GM21528 (cell line): ENCODE measurements at regions not wholly inside any gene's neighbourhood (a gene's known extent, or its start where the extent isn't known, plus 50 kb on each side); places are given as distances from the start of the nearest gene placed in this dataset.
"Not testable (repeated sequence)": the region's sequence is repeated elsewhere in the genome, so short reads cannot be mapped to it uniquely, and the experiment has no call there.

Experiments used
- ATAC-seq: cut with Tn5 transposase; IDR thresholded peaks from one replicate; pipeline ENCODE4 v1.9.1; 2021; ENCODE audit warnings: mild to moderate bottlenecking, moderate library complexity; ENCODE audit not compliant: unreplicated experiment, low FRiP score

DNA sequence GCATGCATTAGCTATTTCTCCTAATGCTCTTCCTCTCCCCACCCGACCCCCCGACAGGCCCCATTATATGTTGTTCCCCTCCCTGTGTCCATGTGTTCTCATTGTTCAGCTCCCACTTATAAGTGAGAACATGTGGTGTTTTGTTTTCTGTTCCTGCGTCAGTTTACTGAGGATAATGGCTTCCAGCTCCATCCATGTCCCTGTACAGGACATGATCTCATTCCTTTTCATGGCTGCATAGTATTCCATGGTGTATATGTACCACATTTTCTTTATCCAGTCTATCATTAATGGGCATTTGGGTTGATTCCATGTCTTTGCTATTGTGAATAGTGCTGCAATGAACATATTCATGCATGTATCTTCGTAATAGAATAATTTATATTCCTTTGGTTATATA lies 116.1 kb upstream of the PREP start:
- not testable (repeated sequence) for ATAC-seq

GRCh38 chr6:105515054-105515453 lies 112.2 kb upstream of the PREP start:
- ATAC-seq = no peak

- ATAC-seq = no peak
These were observed 111.4 kb upstream of the PREP start for GRCh38 chr6:105514306-105514705.

DNA sequence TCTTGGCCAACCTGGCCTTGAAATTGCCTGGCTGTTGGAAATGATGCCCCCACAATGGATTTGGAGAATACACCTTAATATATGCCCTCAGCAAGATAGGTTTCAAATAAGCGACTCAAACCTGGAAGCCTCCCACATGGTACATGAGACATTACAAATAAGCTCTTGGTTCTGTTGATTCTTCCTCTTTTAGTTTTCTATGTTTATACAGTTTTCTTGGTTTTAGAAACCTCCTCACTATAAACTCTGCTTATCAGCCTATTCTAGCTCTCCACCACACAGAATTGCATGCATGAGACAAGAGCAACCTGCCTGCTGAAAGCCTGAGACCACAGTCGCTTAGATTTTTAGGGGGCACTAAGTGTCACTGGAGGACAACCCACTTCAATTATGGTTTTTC lies 108.8 kb upstream of the PREP start:
- ATAC-seq = no peak

- ATAC-seq = no peak
These were observed 107.9 kb upstream of the PREP start for GRCh38 chr6:105510746-105511145.

- no peak for ATAC-seq
These were observed 106.8 kb upstream of the PREP start for GRCh38 chr6:105509506-105510331.

GRCh38 chr6:105507811-105508210 lies 104.9 kb upstream of the PREP start:
- ATAC-seq = no peak

DNA sequence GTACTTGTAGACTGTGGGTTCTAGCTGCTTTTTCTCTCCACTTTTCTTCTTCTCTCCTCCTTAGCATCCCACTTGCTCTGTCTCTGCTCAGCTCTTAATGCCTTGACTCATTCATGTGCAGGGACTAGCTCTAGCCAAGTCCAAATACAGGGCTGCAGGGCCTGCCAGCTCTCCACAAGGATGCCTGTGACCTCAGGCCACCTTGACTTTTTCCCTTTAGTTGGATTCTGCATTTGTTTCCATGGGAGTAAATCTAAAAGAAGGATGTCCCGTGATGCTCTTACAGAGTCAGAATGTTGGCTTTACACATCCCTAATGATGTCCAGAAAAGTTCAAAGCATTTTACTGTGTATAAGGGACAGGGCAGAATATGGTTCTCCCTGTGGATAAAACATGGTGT lies 101.8 kb upstream of the PREP start:
- no peak for ATAC-seq

DNA sequence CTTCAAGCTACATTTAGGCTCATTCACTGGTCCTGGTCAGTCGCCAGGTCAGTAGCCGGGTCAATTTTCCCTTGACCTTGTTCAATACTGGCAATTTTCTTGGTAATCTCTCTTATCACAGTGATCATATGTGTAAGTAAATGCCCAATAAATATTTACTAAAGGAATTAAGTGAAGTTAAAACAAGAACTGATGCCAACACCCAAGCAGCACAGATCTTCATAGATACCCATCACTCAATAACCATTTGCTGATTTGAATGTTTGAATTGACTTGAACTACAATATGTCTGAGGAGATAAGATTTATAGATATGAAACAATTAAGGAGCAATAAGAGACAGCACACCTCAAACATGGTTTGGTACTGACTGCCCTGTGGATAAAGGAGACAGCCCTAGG lies 100.8 kb upstream of the PREP start:
- ATAC-seq = no peak

DNA sequence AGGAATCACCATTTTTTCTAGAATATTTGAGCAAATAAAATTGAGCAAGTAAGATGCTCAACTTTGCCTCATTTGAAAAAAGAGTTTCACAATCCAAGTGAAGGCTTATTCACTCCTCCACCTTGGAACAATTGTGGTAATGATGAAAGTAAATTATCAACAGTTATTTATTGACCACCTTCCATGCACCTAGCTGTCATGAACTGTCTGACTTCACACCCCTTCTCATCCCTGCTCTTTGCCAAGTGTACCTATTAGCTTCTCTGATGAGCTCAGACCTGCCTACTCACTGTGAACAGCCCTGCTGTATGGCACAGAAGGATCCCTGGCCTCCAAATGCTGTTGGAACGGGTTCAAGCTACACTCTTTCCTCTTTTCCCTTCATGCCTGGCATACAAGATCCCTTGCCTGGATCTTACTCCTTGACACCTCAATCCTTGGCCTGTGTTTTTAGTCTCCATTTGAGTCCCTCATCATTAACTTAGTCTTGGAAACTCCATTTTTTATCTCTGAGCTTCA lies 99.0 kb upstream of the PREP start:
- ATAC-seq = no peak

DNA sequence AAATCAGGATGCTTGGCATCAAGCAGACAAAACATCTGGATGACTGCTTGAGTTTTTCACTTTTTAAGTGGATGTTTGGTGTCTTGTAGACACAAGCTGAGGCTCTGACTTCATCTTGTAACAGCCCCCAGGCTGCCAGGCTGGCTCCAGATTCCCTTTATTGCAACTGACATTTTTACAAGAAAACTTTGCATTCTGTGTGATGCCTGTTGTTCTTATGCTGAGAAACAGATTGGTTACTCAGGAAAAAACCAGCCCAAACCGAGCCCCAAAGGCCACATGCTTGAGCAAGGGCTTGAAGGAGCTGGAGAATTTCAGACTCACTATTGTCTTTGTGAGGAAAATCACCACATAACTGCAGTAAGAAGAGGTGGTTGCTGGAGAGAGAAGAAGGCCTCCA lies 98.4 kb upstream of the PREP start:
- no peak for ATAC-seq

- no peak for ATAC-seq
These were observed 97.8 kb upstream of the PREP start for GRCh38 chr6:105500693-105501092.

DNA sequence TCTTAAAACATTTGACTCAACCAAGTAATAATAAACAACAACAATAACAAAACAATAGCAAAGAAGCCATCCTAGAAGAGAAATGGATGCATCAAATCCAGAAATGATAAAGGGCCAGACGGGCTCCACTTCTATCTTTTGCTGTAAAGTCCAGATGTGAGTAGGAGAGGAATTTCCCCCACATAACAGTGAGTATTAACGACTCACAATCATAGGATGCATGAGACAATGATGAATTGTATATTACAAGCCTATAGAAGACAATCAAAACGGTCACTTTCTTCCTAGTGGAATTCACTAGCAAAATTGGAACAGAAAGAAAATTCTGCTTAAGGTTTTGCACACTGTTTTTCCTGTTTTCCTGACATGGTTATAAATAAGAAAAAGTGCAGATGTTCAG lies 97.0 kb upstream of the PREP start:
- no peak for ATAC-seq

- ATAC-seq = no peak
These were observed 96.4 kb upstream of the PREP start for GRCh38 chr6:105499136-105499870.

DNA sequence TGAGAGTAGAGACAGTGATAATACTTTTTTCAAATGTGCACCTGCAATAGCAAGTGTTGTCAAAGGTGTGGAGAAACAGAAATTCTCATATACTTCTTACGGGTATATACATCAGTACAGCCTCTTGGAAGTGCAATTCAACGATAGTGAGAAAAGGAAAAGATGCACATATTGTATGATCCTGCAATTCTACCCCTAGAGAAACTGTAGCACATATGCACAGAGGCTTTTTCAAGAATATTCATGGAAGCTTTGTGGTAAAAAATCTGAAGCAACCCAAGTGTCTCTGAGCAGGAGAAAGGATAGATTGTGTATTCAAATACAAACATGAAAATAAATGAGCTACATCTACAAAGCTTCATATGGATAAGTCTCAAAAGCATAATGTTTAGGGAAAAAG lies 94.7 kb upstream of the PREP start:
- ATAC-seq = no peak

DNA sequence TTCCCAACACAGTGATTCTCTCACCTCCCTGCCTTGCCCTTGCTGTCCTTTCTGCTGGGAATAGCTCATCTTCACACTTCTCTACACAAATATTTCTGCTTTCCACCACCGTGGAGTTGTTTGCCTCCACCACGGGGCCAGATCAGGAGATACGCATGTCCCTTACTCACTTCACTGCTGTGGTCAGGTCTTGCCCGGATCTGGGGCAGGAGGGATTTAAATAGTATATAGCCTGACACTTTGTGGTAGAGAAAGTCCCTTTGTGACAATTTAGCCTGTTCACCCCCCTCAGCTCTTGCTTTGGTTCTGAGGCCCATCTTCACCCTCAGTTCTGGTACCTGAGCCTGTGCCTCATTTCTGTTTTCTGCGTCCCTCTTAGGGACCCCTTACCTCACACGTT lies 92.6 kb upstream of the PREP start:
- ATAC-seq = no peak

- ATAC-seq = no peak
These were observed 91.8 kb upstream of the PREP start for GRCh38 chr6:105494688-105495087.

- no peak for ATAC-seq
These were observed 90.9 kb upstream of the PREP start for GRCh38 chr6:105493736-105494135.

GRCh38 chr6:105492706-105493673 lies 90.1 kb upstream of the PREP start:
- ATAC-seq = peak; percentile 72

- ATAC-seq = no peak
These were observed 86.3 kb upstream of the PREP start for GRCh38 chr6:105489216-105489530.
